K562 (cell line): ENCODE measurements at regions not wholly inside any gene's neighbourhood (a gene's known extent, or its start where the extent isn't known, plus 50 kb on each side); places are given as distances from the start of the nearest gene placed in this dataset.

ENCODE experiments used
- ATAC-seq: fragments of 200-7000 bp; cut with Tn5 transposase; 3 replicates; pipeline ENCODE4 v1.9.1; 2020; ENCODE audit warnings: moderate library complexity
- BruUV-seq: library from RNA; stranded (reverse); fragments of 400-500 nt; replicated peaks from 2 replicates; lab custom pipeline; 2021; lab: Mats Ljungman, UMichigan
- CTCF ChIA-PET: fragments of 300-600 bp; formaldehyde crosslinking; extraction: SDS; loops from one replicate; lab custom pipeline; 2021; ENCODE audit warnings: low intra/inter-chr PET ratio; lab: Yijun Ruan, JAX
- POLR2A ChIA-PET: fragments of 300-600, 350-650 bp; sonication (Branson Sonifier 250); formaldehyde crosslinking; extraction: SDS; loops from one replicate; lab custom pipeline; 2021; ENCODE audit warnings: antibody characterized with exemption, inconsistent platforms; lab: Yijun Ruan, JAX
- DNase-seq, 4 experiments: peaks; one replicate each; pipeline versions ENCODE4 v3.0.0 to v3.0.0-alpha.2; 2011 to 2018; ENCODE audit warnings: low spot score in 3 of 4, mixed read lengths in 3 of 4; ENCODE audit errors: extremely low read depth in 1 of 4
- FAIRE-seq: peaks from 2 replicates; lab custom pipeline; 2011; peaks lifted over from hg19 to GRCh38; lab: Jason Lieb, UNC
- H2AFZ ChIP-seq: 2 replicates; pipeline ENCODE4 v1.6.0; 2011; ENCODE audit warnings: low read depth, low read length, control low read depth, inconsistent platforms
- H3K27ac ChIP-seq: fragments of 200-600 bp; 3 replicates; pipeline ENCODE4 v1.8.0; 2011; ENCODE audit warnings: low read depth, mild to moderate bottlenecking, control low read depth, inconsistent platforms, low read length, moderate library complexity, mixed read lengths; ENCODE audit errors: extremely low read depth
- H3K27me3 ChIP-seq, 2 experiments: fragments of 300-600 bp in 1 of 2; 2 replicates in 1 of 2; 3 replicates in 1 of 2; pipeline versions ENCODE4 v1.6.0 to v1.8.0; 2011; ENCODE audit warnings: inconsistent platforms in 2 of 2, low read length in 2 of 2, mild to moderate bottlenecking in 1 of 2, mixed read lengths in 1 of 2, moderate library complexity in 1 of 2; ENCODE audit not compliant: control insufficient read depth in 2 of 2, insufficient read depth in 2 of 2
- H3K36me3 ChIP-seq: fragments of 300-600 bp; 3 replicates; pipeline ENCODE4 v1.8.0; 2011; ENCODE audit warnings: mild to moderate bottlenecking, low read length, inconsistent platforms; ENCODE audit not compliant: control insufficient read depth, insufficient read depth
- H3K4me1 ChIP-seq, 2 experiments: fragments of 200-600 bp in 1 of 2; replicated peaks in 1 of 2; 2 replicates in 1 of 2; 3 replicates in 1 of 2; pipeline versions ENCODE4 v1.5.1 to v1.8.0; 2011; ENCODE audit warnings: inconsistent platforms in 2 of 2, low read length in 2 of 2, mild to moderate bottlenecking in 1 of 2, mixed read lengths in 1 of 2, moderate library complexity in 1 of 2; ENCODE audit not compliant: control insufficient read depth in 2 of 2, insufficient read depth in 2 of 2
- H3K4me2 ChIP-seq: 2 replicates; pipeline ENCODE4 v1.6.1; 2011; ENCODE audit warnings: low read length, control low read depth, inconsistent platforms, mixed read lengths; ENCODE audit not compliant: insufficient read depth
- H3K4me3 ChIP-seq: fragments of 200-600 bp; sonication (generic), shearing (Covaris generic); 2 replicates; pipeline ENCODE4 v1.5.1; 2016; ENCODE audit warnings: control low read depth, inconsistent platforms
- H3K79me2 ChIP-seq: fragments of 200-600 bp; 3 replicates; pipeline ENCODE4 v1.8.0; 2011; ENCODE audit warnings: low read length, inconsistent platforms; ENCODE audit not compliant: control insufficient read depth, insufficient read depth
- H3K9ac ChIP-seq, 2 experiments: 2 replicates each; pipeline versions ENCODE4 v1.6.0 to v1.6.1; 2011; ENCODE audit warnings: low read depth in 2 of 2, low read length in 2 of 2, control low read depth in 1 of 2, inconsistent platforms in 1 of 2, mild to moderate bottlenecking in 1 of 2, mixed read lengths in 1 of 2; ENCODE audit not compliant: insufficient read depth in 1 of 2
- H3K9me1 ChIP-seq: one replicate; pipeline ENCODE4 v1.6.0; 2011; ENCODE audit warnings: inconsistent platforms, mild to moderate bottlenecking, low read length, moderate library complexity; ENCODE audit not compliant: control insufficient read depth, insufficient read depth
- H3K9me3 ChIP-seq: replicated peaks from 2 replicates; pipeline ENCODE4 v1.5.1; 2011; ENCODE audit warnings: low read depth, low read length, inconsistent platforms; ENCODE audit not compliant: control insufficient read depth, insufficient read depth
- H4K20me1 ChIP-seq: replicated peaks from 2 replicates; pipeline ENCODE4 v1.6.1; 2011; ENCODE audit warnings: low read length, inconsistent platforms, mixed read lengths; ENCODE audit not compliant: control insufficient read depth, insufficient read depth
- CGGBP1 ChIP-seq: fragments of 250-450 bp; sonication (Bioruptor Pico); IDR thresholded peaks from 2 replicates; pipeline ENCODE4 v1.9.0; 2021; ENCODE audit warnings: mild to moderate bottlenecking
- CHD2 ChIP-seq: IDR thresholded peaks from 2 replicates; pipeline ENCODE4 v1.6.1; 2011; ENCODE audit warnings: low read depth, low read length
- ELK1 ChIP-seq: sonication (generic); formaldehyde crosslinking; IDR thresholded peaks from 2 replicates; pipeline ENCODE4 v1.8.1; 2022; ENCODE audit warnings: missing genetic modification reagents
- HDAC6 ChIP-seq: IDR thresholded peaks from 2 replicates; pipeline ENCODE4 v1.6.1; 2012; ENCODE audit warnings: low read depth, mild to moderate bottlenecking, control low read depth, inconsistent platforms, low read length, moderate library complexity
- HMGXB4 ChIP-seq: sonication (generic); formaldehyde crosslinking; IDR thresholded peaks from 2 replicates; pipeline ENCODE4 v1.8.1; 2023; ENCODE audit warnings: mild to moderate bottlenecking, missing genetic modification reagents
- MEIS2 ChIP-seq: fragments of 450-650 bp; IDR thresholded peaks from 2 replicates; pipeline ENCODE4 v1.6.1; 2014; ENCODE audit warnings: mild to moderate bottlenecking; ENCODE audit not compliant: partially characterized antibody
- PHF21A ChIP-seq: fragments of 450-650 bp; IDR thresholded peaks from 2 replicates; pipeline ENCODE4 v1.6.1; 2017; ENCODE audit warnings: low read depth, borderline replicate concordance
- PKNOX1 ChIP-seq: fragments of 450-650 bp; IDR thresholded peaks from 2 replicates; pipeline ENCODE4 v1.6.1; 2016
- PREB ChIP-seq: sonication (generic); formaldehyde crosslinking; IDR thresholded peaks from 2 replicates; pipeline ENCODE4 v1.8.1; 2023; ENCODE audit warnings: mild to moderate bottlenecking, missing genetic modification reagents
- PRMT5 ChIP-seq: sonication (generic); formaldehyde crosslinking; IDR thresholded peaks from 2 replicates; pipeline ENCODE4 v1.5.0; 2020; ENCODE audit warnings: missing genetic modification reagents
- TAF15 ChIP-seq: fragments of 200-400 bp; formaldehyde crosslinking; IDR thresholded peaks from 2 replicates; pipeline ENCODE4 v1.6.1; 2017; ENCODE audit warnings: mild to moderate bottlenecking, low read depth, low read length, moderate library complexity
- TCF3 ChIP-seq: sonication (generic); formaldehyde crosslinking; IDR thresholded peaks from 2 replicates; pipeline ENCODE4 v1.4.0; 2020; ENCODE audit warnings: mild to moderate bottlenecking, missing genetic modification reagents
- THRAP3 ChIP-seq: fragments of 450-650 bp; IDR thresholded peaks from 2 replicates; pipeline ENCODE4 v1.6.1; 2016; ENCODE audit warnings: mild to moderate bottlenecking, inconsistent platforms, borderline replicate concordance
- YBX1 ChIP-seq: fragments of 450-650 bp; IDR thresholded peaks from 2 replicates; pipeline ENCODE4 v1.7.1; 2016; ENCODE audit warnings: mild to moderate bottlenecking
- ZNF212 ChIP-seq: fragments of 450-650 bp; formaldehyde crosslinking; IDR thresholded peaks from 2 replicates; pipeline ENCODE4 v1.4.0; 2020; ENCODE audit warnings: mild to moderate bottlenecking
- ZNF23 ChIP-seq: fragments of 250-450 bp; sonication (Bioruptor Pico); IDR thresholded peaks from 2 replicates; pipeline ENCODE4 v1.4.0; 2020; ENCODE audit warnings: mild to moderate bottlenecking
- ZNF511 ChIP-seq: sonication (generic); formaldehyde crosslinking; IDR thresholded peaks from 2 replicates; pipeline ENCODE4 v1.8.0; 2022; ENCODE audit warnings: mild to moderate bottlenecking, missing genetic modification reagents
- in situ Hi-C: fragments of 300-500 bp; cut with MboI; formaldehyde crosslinking; loops from 4 replicates; pipeline ENCODE4 v1.15.0; 2018; ENCODE audit warnings: inconsistent platforms, mixed read lengths
- intact Hi-C: fragments of 100-400 bp; cut with micrococcal nuclease; formaldehyde crosslinking; loops from 2 replicates; pipeline ENCODE4 v1.14.2; 2022

GRCh38 chr18:30328839-30329238 is 713.7 kb downstream of the DSC3 start (continued):
- TF ChIP-seq PREB: no peak
- TF ChIP-seq PHF21A: no peak
- no peak for TF ChIP-seq HMGXB4 (CRISPR knock-in tag)
- TF ChIP-seq CHD2: no peak
- no peak for TF ChIP-seq HDAC6
- no peak for TF ChIP-seq THRAP3
- TF ChIP-seq ZNF511 (CRISPR knock-in tag): no peak
- TF ChIP-seq ZNF212 (CRISPR knock-in tag): no peak
- TF ChIP-seq, all 486 proteins: peak for 0

GRCh38 chr18:30302181-30302580 is 740.4 kb downstream of the DSC3 start:
- POLR2A ChIA-PET: no interaction called here
- no peak for TF ChIP-seq CGGBP1 (CRISPR knock-in tag)
- no peak for TF ChIP-seq YBX1
- TF ChIP-seq TAF15: no peak
- peak; percentile 20 for TF ChIP-seq MEIS2
- no peak for TF ChIP-seq ZNF23
- TF ChIP-seq ELK1 (CRISPR knock-in tag): no peak
- no peak for TF ChIP-seq PRMT5 (CRISPR knock-in tag)
- TF ChIP-seq TCF3 (CRISPR knock-in tag): no peak
- peak; percentile 35; the same call in 1 of the 2 replicates for TF ChIP-seq PKNOX1
- no peak for TF ChIP-seq PREB

More at GRCh38 chr18:30302181-30302580, 740.4 kb downstream of the DSC3 start:
- Histone ChIP-seq H3K36me3 (no peaks in the 10 kb centered on the region), H3K9me1 (no peaks in the 10 kb centered on the region), H3K27me3 (no peaks in the 10 kb centered on the region), H3K4me1 (no peaks in the 10 kb centered on the region), H3K4me2 (no peak overlapping the region), H2AFZ (no peak overlapping the region), H3K27ac (no peak overlapping the region), H3K9ac (no peak overlapping the region), H3K4me3 (no peak overlapping the region), H3K9me3 (no peaks in the 10 kb centered on the region), H3K79me2 (no peaks in the 10 kb centered on the region), H4K20me1 (no peaks in the 10 kb centered on the region)
- intact Hi-C loops: no loop called here
- FAIRE-seq (no peak), DNase-seq (no peak), ATAC-seq (no peak)
- BruUV-seq: no TSS peak
- in situ Hi-C loops: no loop called here
- CTCF ChIA-PET: no interaction called here
